GM12891 (cell line): ENCODE measurements at regions not wholly inside any gene's neighbourhood (a gene's known extent, or its start where the extent isn't known, plus 50 kb on each side); places are given as distances from the start of the nearest gene placed in this dataset.

Experiments
- PAX5 ChIP-seq: IDR thresholded peaks from 2 replicates; pipeline ENCODE4 v1.6.1; 2011; ENCODE audit warnings: low read length, moderate library complexity, mild to moderate bottlenecking; ENCODE audit not compliant: insufficient read depth, severe bottlenecking
- POLR2A ChIP-seq: IDR thresholded peaks from 2 replicates; pipeline ENCODE4 v1.6.1; 2011; ENCODE audit warnings: low read depth, low read length, control low read depth
- POLR2AphosphoS5 ChIP-seq: IDR thresholded peaks from 2 replicates; pipeline ENCODE4 v1.6.1; 2011; ENCODE audit warnings: low read depth, low read length, control low read depth
- POU2F2 ChIP-seq: IDR thresholded peaks from 2 replicates; pipeline ENCODE4 v1.6.1; 2011; ENCODE audit warnings: low read depth, mild to moderate bottlenecking, control low read depth, low read length, moderate library complexity
- SPI1 ChIP-seq: IDR thresholded peaks from 2 replicates; pipeline ENCODE4 v1.6.1; 2011; ENCODE audit warnings: low read depth, low read length, control low read depth
- TAF1 ChIP-seq: IDR thresholded peaks from 2 replicates; pipeline ENCODE4 v1.6.1; 2011; ENCODE audit warnings: low read depth, low read length, control low read depth

GRCh38 chr7:41892356-41893100 is 189.6 kb upstream of the INHBA start:
- no peak for TF ChIP-seq POLR2A
- no peak for TF ChIP-seq POLR2AphosphoS5
- TF ChIP-seq PAX5: no peak
- TF ChIP-seq POU2F2: no peak
- no peak for TF ChIP-seq TAF1
- TF ChIP-seq SPI1: no peak
